DND-41 (cell line): ENCODE measurements at regions not wholly inside any gene's neighbourhood (a gene's known extent, or its start where the extent isn't known, plus 50 kb on each side); places are given as distances from the start of the nearest gene placed in this dataset.

Experiments
- EZH2 ChIP-seq: IDR thresholded peaks from 3 replicates; pipeline ENCODE4 v1.6.1; 2012; ENCODE audit warnings: borderline replicate concordance, low read depth, mild to moderate bottlenecking, moderate library complexity, low read length, inconsistent platforms; ENCODE audit not compliant: severe bottlenecking
- TF ChIP-seq, protein P1 (sequence below): IDR thresholded peaks from 2 replicates; pipeline ENCODE4 v1.5.1; 2012; ENCODE audit warnings: borderline replicate concordance, low read length, moderate library complexity, mild to moderate bottlenecking; ENCODE audit not compliant: poor library complexity, severe bottlenecking; ENCODE audit errors: extremely low read depth

DNA sequence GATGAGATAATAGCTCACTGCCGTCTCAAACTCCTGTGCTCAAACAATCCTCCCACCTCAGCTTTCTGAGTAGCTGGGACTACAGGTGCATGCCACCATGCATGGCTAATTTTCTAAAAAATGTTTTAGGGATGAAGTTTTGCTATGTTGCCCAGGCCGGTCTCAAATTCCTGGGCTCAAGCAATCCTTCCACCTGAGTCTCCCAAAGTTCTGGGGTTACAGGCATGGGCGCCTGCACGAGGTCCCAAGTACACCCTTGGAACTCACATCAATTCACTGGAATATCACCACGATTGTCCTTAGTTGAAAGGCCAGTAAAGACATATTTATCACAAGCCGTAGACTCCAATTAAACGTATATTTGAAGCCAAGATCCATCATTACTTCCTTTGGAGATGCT is 184.6 kb downstream of the IRX1 start:
- TF ChIP-seq, protein P1, sequence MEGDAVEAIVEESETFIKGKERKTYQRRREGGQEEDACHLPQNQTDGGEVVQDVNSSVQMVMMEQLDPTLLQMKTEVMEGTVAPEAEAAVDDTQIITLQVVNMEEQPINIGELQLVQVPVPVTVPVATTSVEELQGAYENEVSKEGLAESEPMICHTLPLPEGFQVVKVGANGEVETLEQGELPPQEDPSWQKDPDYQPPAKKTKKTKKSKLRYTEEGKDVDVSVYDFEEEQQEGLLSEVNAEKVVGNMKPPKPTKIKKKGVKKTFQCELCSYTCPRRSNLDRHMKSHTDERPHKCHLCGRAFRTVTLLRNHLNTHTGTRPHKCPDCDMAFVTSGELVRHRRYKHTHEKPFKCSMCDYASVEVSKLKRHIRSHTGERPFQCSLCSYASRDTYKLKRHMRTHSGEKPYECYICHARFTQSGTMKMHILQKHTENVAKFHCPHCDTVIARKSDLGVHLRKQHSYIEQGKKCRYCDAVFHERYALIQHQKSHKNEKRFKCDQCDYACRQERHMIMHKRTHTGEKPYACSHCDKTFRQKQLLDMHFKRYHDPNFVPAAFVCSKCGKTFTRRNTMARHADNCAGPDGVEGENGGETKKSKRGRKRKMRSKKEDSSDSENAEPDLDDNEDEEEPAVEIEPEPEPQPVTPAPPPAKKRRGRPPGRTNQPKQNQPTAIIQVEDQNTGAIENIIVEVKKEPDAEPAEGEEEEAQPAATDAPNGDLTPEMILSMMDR, result no peak
- TF ChIP-seq EZH2, result no peak
